H1 (cell line): ENCODE measurements at regions not wholly inside any gene's neighbourhood (a gene's known extent, or its start where the extent isn't known, plus 50 kb on each side); places are given as distances from the start of the nearest gene placed in this dataset.

Experiments used
- CTCF ChIA-PET: fragments of 300-600 bp; sonication (Branson Sonifier 250); formaldehyde crosslinking; loops from one replicate; lab custom pipeline; 2021; ENCODE audit not compliant: partially characterized antibody; lab: Charles Lee
- POLR2A ChIA-PET: fragments of 300-600 bp; sonication (Branson Sonifier 250); formaldehyde crosslinking; loops from one replicate; lab custom pipeline; 2021; ENCODE audit warnings: inconsistent platforms; ENCODE audit not compliant: partially characterized antibody; lab: Charles Lee
- DNase-seq, 2 experiments: peaks; one replicate each; pipeline versions ENCODE4 v3.0.0 to v3.0.0-alpha.2; 2010 to 2022; ENCODE audit warnings: low spot score in 2 of 2, low read depth in 1 of 2, mixed read lengths in 1 of 2
- FAIRE-seq: peaks from 2 replicates; lab custom pipeline; 2011; peaks lifted over from hg19 to GRCh38; lab: Jason Lieb, UNC
- H2AFZ ChIP-seq: 2 replicates; pipeline ENCODE4 v1.8.1; 2012; ENCODE audit warnings: low read length, inconsistent platforms
- H2AK5ac ChIP-seq: 2 replicates; pipeline ENCODE4 v1.6.1; 2013; ENCODE audit warnings: low read depth, low read length
- H2BK120ac ChIP-seq: replicated peaks from 2 replicates; pipeline ENCODE3; 2013; ENCODE audit warnings: low read depth, low read length, inconsistent platforms
- H2BK12ac ChIP-seq: 2 replicates; pipeline ENCODE4 v1.6.1; 2013; ENCODE audit warnings: low read depth, low read length
- H2BK15ac ChIP-seq: 2 replicates; pipeline ENCODE4 v1.6.1; 2013; ENCODE audit warnings: low read length
- H2BK20ac ChIP-seq: 2 replicates; pipeline ENCODE4 v1.6.1; 2013; ENCODE audit warnings: low read length
- H2BK5ac ChIP-seq: 2 replicates; pipeline ENCODE4 v1.6.1; 2013; ENCODE audit warnings: low read depth, low read length
- H3K14ac ChIP-seq: 2 replicates; pipeline ENCODE4 v1.6.1; 2013; ENCODE audit warnings: inconsistent platforms; ENCODE audit not compliant: insufficient read length
- H3K18ac ChIP-seq: 2 replicates; pipeline ENCODE4 v1.6.1; 2013; ENCODE audit warnings: low read length; ENCODE audit errors: extremely low read depth
- H3K23ac ChIP-seq: 2 replicates; pipeline ENCODE4 v1.6.1; 2013; ENCODE audit warnings: inconsistent platforms; ENCODE audit not compliant: insufficient read length
- H3K23me2 ChIP-seq: 2 replicates; pipeline ENCODE4 v1.6.1; 2013; ENCODE audit warnings: low read depth, low read length
- H3K27ac ChIP-seq: 2 replicates; pipeline ENCODE4 v1.6.1; 2011; ENCODE audit warnings: low read depth, low read length, inconsistent platforms
- H3K27me3 ChIP-seq, 4 experiments: replicated peaks in 1 of 4; 1 replicate in 1 of 4; 2 replicates in 3 of 4; pipeline versions ENCODE4 v1.6.1 to v1.8.1; 2011 to 2013; ENCODE audit warnings: low read length in 3 of 4, mild to moderate bottlenecking in 3 of 4, inconsistent platforms in 2 of 4, mixed read lengths in 2 of 4, moderate library complexity in 1 of 4; ENCODE audit not compliant: control insufficient read depth in 3 of 4, insufficient read depth in 3 of 4; ENCODE audit errors: extremely low read depth in 1 of 4
- H3K36me3 ChIP-seq, 4 experiments: 2 replicates each; pipeline versions ENCODE4 v1.6.1 to v1.8.1; 2011 to 2013; ENCODE audit warnings: mild to moderate bottlenecking in 4 of 4, low read length in 3 of 4, moderate library complexity in 2 of 4, control low read depth in 1 of 4, inconsistent platforms in 1 of 4; ENCODE audit not compliant: insufficient read depth in 4 of 4, control insufficient read depth in 2 of 4
- H3K4ac ChIP-seq: replicated peaks from 2 replicates; pipeline ENCODE3; 2013; ENCODE audit warnings: low read length, low read depth, mixed read lengths, inconsistent platforms; ENCODE audit not compliant: insufficient read length
- H3K4me1 ChIP-seq, 4 experiments: replicated peaks in 1 of 4; 1 replicate in 1 of 4; 2 replicates in 3 of 4; pipeline versions ENCODE4 v1.6.1 to v1.8.1; 2011 to 2013; ENCODE audit warnings: low read length in 3 of 4, inconsistent platforms in 2 of 4, mixed read lengths in 1 of 4; ENCODE audit not compliant: insufficient read depth in 4 of 4, control insufficient read depth in 3 of 4
- H3K4me2 ChIP-seq, 2 experiments: 2 replicates each; pipeline versions ENCODE4 v1.6.1 to v1.8.1; 2011 to 2013; ENCODE audit warnings: low read depth in 2 of 2, low read length in 2 of 2, control low read depth in 1 of 2, inconsistent platforms in 1 of 2, mild to moderate bottlenecking in 1 of 2; ENCODE audit not compliant: insufficient read depth in 1 of 2
- H3K4me3 ChIP-seq, 4 experiments: fragments of 200-600, 300-600 bp in 1 of 4; sonication (generic), shearing (Covaris generic), sonication (Bioruptor Twin) in 1 of 4; 2 replicates each; pipeline versions ENCODE4 v1.5.1 to v1.8.1; 2011 to 2016; ENCODE audit warnings: low read length in 4 of 4, low read depth in 3 of 4, control low read depth in 2 of 4, inconsistent platforms in 2 of 4, mild to moderate bottlenecking in 2 of 4, mixed read lengths in 1 of 4, moderate library complexity in 1 of 4; ENCODE audit not compliant: insufficient read depth in 2 of 4; ENCODE audit errors: extremely low read depth in 1 of 4
- H3K56ac ChIP-seq: replicated peaks from 2 replicates; pipeline ENCODE3; 2013; ENCODE audit warnings: low read depth, mild to moderate bottlenecking, mixed read lengths, low read length, inconsistent platforms; ENCODE audit not compliant: insufficient read length
- H3K79me1 ChIP-seq: 2 replicates; pipeline ENCODE4 v1.6.1; 2013; ENCODE audit warnings: low read depth, low read length, control low read depth
- H3K79me2 ChIP-seq, 2 experiments: 2 replicates each; pipeline versions ENCODE4 v1.6.1 to v1.8.1; 2012 to 2013; ENCODE audit warnings: low read length in 2 of 2, mild to moderate bottlenecking in 2 of 2, inconsistent platforms in 1 of 2; ENCODE audit not compliant: insufficient read depth in 2 of 2, control insufficient read depth in 1 of 2
- H3K9ac ChIP-seq, 4 experiments: replicated peaks in 1 of 4; 1 replicate in 1 of 4; 2 replicates in 3 of 4; pipeline versions ENCODE4 v1.6.1 to v1.8.1; 2011 to 2013; ENCODE audit warnings: low read depth in 3 of 4, low read length in 3 of 4, control low read depth in 2 of 4, mild to moderate bottlenecking in 2 of 4, moderate library complexity in 2 of 4, inconsistent platforms in 1 of 4; ENCODE audit errors: extremely low read depth in 1 of 4
- H3K9me3 ChIP-seq, 2 experiments: 2 replicates each; pipeline versions ENCODE4 v1.6.1 to v1.8.1; 2012 to 2013; ENCODE audit warnings: mild to moderate bottlenecking in 2 of 2, moderate library complexity in 2 of 2, control low read depth in 1 of 2, inconsistent platforms in 1 of 2, low read depth in 1 of 2, low read length in 1 of 2, mixed read lengths in 1 of 2; ENCODE audit not compliant: insufficient read depth in 2 of 2
- H4K20me1 ChIP-seq, 2 experiments: replicated peaks in 1 of 2; 2 replicates each; pipeline versions ENCODE3 to v1.8.1; 2011 to 2013; ENCODE audit warnings: inconsistent platforms in 2 of 2, low read length in 2 of 2, mild to moderate bottlenecking in 1 of 2; ENCODE audit not compliant: insufficient read depth in 2 of 2, control insufficient read depth in 1 of 2
- H4K5ac ChIP-seq: 2 replicates; pipeline ENCODE4 v1.6.1; 2013; ENCODE audit warnings: low read length, low read depth, mixed read lengths, inconsistent platforms; ENCODE audit not compliant: insufficient read length
- H4K8ac ChIP-seq: 2 replicates; pipeline ENCODE4 v1.8.0; 2013; ENCODE audit warnings: mild to moderate bottlenecking, moderate library complexity, low read length, inconsistent platforms; ENCODE audit not compliant: insufficient read depth; ENCODE audit errors: extremely low read depth
- H4K91ac ChIP-seq: replicated peaks from 2 replicates; pipeline ENCODE3; 2013; ENCODE audit warnings: low read length, mixed read lengths, inconsistent platforms; ENCODE audit not compliant: insufficient read length
- TBP ChIP-seq: IDR thresholded peaks from 2 replicates; pipeline ENCODE4 v1.6.1; 2011; ENCODE audit warnings: low read depth, low read length, improper control_type of control experiment
- WGBS, 2 experiments: shearing (Covaris generic) in 1 of 2; methylation state at CpG; one replicate each; pipeline versions ENCODE4 v1.1.6 to v1.1.7; 2013 to 2015; ENCODE audit warnings: low lambda C conversion rate in 2 of 2, mixed read lengths in 2 of 2, inconsistent platforms in 1 of 2, low coverage in 1 of 2, missing lambda C conversion rate in 1 of 2; ENCODE audit not compliant: insufficient replicate concordance in 2 of 2, insufficient coverage in 1 of 2, insufficient read length in 1 of 2; ENCODE audit errors: extremely low coverage in 1 of 2, missing lambda C conversion rate in 1 of 2; 5-methylcytosine and 5-hydroxymethylcytosine counted together

- Histone ChIP-seq H2BK15ac (no peak overlapping the region), H2BK5ac (no peak overlapping the region), H3K4me2 (no peak overlapping the region), H2BK120ac (no peak overlapping the region), H4K5ac (no peak overlapping the region), H4K20me1 (no peaks in the 10 kb centered on the region), H2BK12ac (no peak overlapping the region), H3K14ac (no peak overlapping the region), H3K9me3 (peaks cover 19 to 21% of the 10 kb centered on the region in 2 experiments), H3K4me3 (no peak overlapping the region; a peak in 1 of 8 replicates), H3K4me1 (no peaks in the 10 kb centered on the region), H3K23ac (no peak overlapping the region), H3K18ac (no peak overlapping the region), H4K91ac (no peak overlapping the region), H3K27ac (no peak overlapping the region), H2AFZ (no peak overlapping the region), H3K79me1 (no peaks in the 10 kb centered on the region), H2BK20ac (no peak overlapping the region), H3K9ac (no peak overlapping the region), H4K8ac (no peak overlapping the region), H3K79me2 (no peaks in the 10 kb centered on the region), H3K27me3 (no peaks in the 10 kb centered on the region), H3K56ac (no peak overlapping the region), H2AK5ac (no peak overlapping the region), H3K23me2 (no peaks in the 10 kb centered on the region), H3K4ac (no peak overlapping the region), H3K36me3 (no peaks in the 10 kb centered on the region; a peak in 1 of 8 replicates)
- POLR2A ChIA-PET: no interaction called here
- no peak for FAIRE-seq
- no peak for DNase-seq
- 88% methylated on average over 3 of the region's 3 CpGs; no CpG with 5 or more reads in 1 of the 2 experiments for WGBS, 2 experiments
- CTCF ChIA-PET: interaction anchor here (2.4 kb wide), 1 partner anchor 9 kb away, joined by 6 read pairs; no protein-coding TSS in a partner anchor
- TF ChIP-seq TBP: no peak
These were observed 80.7 kb upstream of the METAP2 start for GRCh38 chr12:95393191-95393790.
